ENCODE measurements at regions not wholly inside any gene's neighbourhood (a gene's known extent, or its start where the extent isn't known, plus 50 kb on each side); places are given as distances from the start of the nearest gene placed in this dataset.
"Not testable (repeated sequence)": the region's sequence is repeated elsewhere in the genome, so short reads cannot be mapped to it uniquely, and the experiment has no call there.

- no peak for ATAC-seq
- Mint-ChIP-seq H3K27ac (no peak overlapping the region), H3K36me3 (no peaks in the 10 kb centered on the region), H3K4me3 (no peak overlapping the region), H3K27me3 (ENCODE audit: low read depth) (no peaks in the 10 kb centered on the region), H3K9me3 (peaks cover 6% of the 10 kb centered on the region), H3K4me1 (no peaks in the 10 kb centered on the region)
- TF ChIP-seq ARID4B (CRISPR knock-in tag; IDR thresholded peaks at IDR 0.05; ENCODE audit: borderline replicate concordance) (no peak), TCF7 (CRISPR knock-in tag; IDR thresholded peaks at IDR 0.05; ENCODE audit: low read depth) (no peak), ZNF219 (CRISPR knock-in tag; IDR thresholded peaks at IDR 0.05; ENCODE audit: borderline replicate concordance) (no peak), JAZF1 (CRISPR knock-in tag; IDR thresholded peaks at IDR 0.05) (no peak), USF2 (CRISPR knock-in tag; IDR thresholded peaks at IDR 0.05) (no peak), CTCF (IDR thresholded peaks at IDR 0.05) (no peak), NFYB (CRISPR knock-in tag; conservative IDR thresholded peaks at IDR 0.05; ENCODE audit: low read depth) (no peak), FOXJ3 (CRISPR knock-in tag; IDR thresholded peaks at IDR 0.05; ENCODE audit: borderline replicate concordance) (no peak), ZNF425 (CRISPR knock-in tag; conservative IDR thresholded peaks at IDR 0.05) (no peak)
- POLR2A ChIA-PET = no interaction called here
- CTCF ChIA-PET = no interaction called here
- no peak for DNase-seq (ENCODE audit: low spot score)
Observed at GRCh38 chr12:24507827-24508226, 441.1 kb downstream of the BCAT1 start.

- no peaks in the 10 kb centered on the region for H3K27me3 Mint-ChIP-seq (ENCODE audit: low read depth)
- no peak overlapping the region for H3K27ac Mint-ChIP-seq
- H3K4me1 Mint-ChIP-seq = peaks cover 6% of the 10 kb centered on the region
- ATAC-seq = no peak
- TF ChIP-seq GRHL2 (CRISPR knock-in tag; IDR thresholded peaks at IDR 0.05; ENCODE audit: insufficient replicate concordance, severe bottlenecking) (no peak), ZBTB21 (CRISPR knock-in tag; IDR thresholded peaks at IDR 0.05; ENCODE audit: borderline replicate concordance) (no peak), SOX15 (CRISPR knock-in tag; IDR thresholded peaks at IDR 0.05) (no peak), OVOL2 (CRISPR knock-in tag; IDR thresholded peaks at IDR 0.05; ENCODE audit: borderline replicate concordance) (no peak), IRF2 (CRISPR knock-in tag; IDR thresholded peaks at IDR 0.05; ENCODE audit: borderline replicate concordance, low read depth) (no peak)
- H3K9me3 Mint-ChIP-seq = peaks cover 6% of the 10 kb centered on the region
- ChIA-PET CTCF (no interaction called here), POLR2A (no interaction called here)
- no peak for DNase-seq (ENCODE audit: low spot score)
- no peak overlapping the region for H3K4me3 Mint-ChIP-seq
- no peaks in the 10 kb centered on the region for H3K36me3 Mint-ChIP-seq
Observed at GRCh38 chr12:24505366-24506015, 443.4 kb downstream of the BCAT1 start.

GRCh38 chr12:24503477-24503876, 445.4 kb downstream of the BCAT1 start:
- H3K9me3 Mint-ChIP-seq; H3K4me1 Mint-ChIP-seq; H3K27me3 Mint-ChIP-seq (ENCODE audit: low read depth); H3K4me3 Mint-ChIP-seq; H3K27ac Mint-ChIP-seq; ATAC-seq; H3K36me3 Mint-ChIP-seq; DNase-seq (ENCODE audit: low spot score); CTCF ChIA-PET; POLR2A ChIA-PET: not testable (repeated sequence)

All from WTC11 (cell line).